Nephron progenitor cell (in vitro differentiated cells): ENCODE measurements at regions not wholly inside any gene's neighbourhood (a gene's known extent, or its start where the extent isn't known, plus 50 kb on each side); places are given as distances from the start of the nearest gene placed in this dataset.

ENCODE experiments used
- DNase-seq: peaks from one replicate; pipeline ENCODE4 v3.0.0; 2021
- H3K27ac Mint-ChIP-seq: 2 replicates; pipeline ENCODE4 v1.8.0; 2021; ENCODE audit warnings: mild to moderate bottlenecking, moderate library complexity, mixed read lengths
- H3K27me3 Mint-ChIP-seq: 2 replicates; pipeline ENCODE4 v1.8.0; 2021; ENCODE audit warnings: mild to moderate bottlenecking, low read depth, mixed read lengths; ENCODE audit not compliant: poor library complexity
- H3K36me3 Mint-ChIP-seq: 2 replicates; pipeline ENCODE4 v1.8.0; 2021; ENCODE audit warnings: low read depth, mixed read lengths
- H3K4me1 Mint-ChIP-seq: 2 replicates; pipeline ENCODE4 v1.8.0; 2021; ENCODE audit warnings: mixed read lengths
- H3K4me3 Mint-ChIP-seq: 2 replicates; pipeline ENCODE4 v1.8.0; 2021; ENCODE audit warnings: mild to moderate bottlenecking, moderate library complexity, mixed read lengths
- H3K9me3 Mint-ChIP-seq: 2 replicates; pipeline ENCODE4 v1.8.0; 2021; ENCODE audit warnings: mild to moderate bottlenecking, moderate library complexity, mixed read lengths
- CTCF ChIP-seq: fragments of 200-600 bp; sonication (generic); IDR thresholded peaks from 2 replicates; pipeline ENCODE4 v1.5.0; 2021; ENCODE audit warnings: antibody characterized with exemption

GRCh38 chr12:94815958-94816357 lies 165.6 kb upstream of the TMCC3 start:
- peak overlapping the region; percentile 53 for H3K4me3 Mint-ChIP-seq
- no peak overlapping the region for H3K27ac Mint-ChIP-seq
- H3K9me3 Mint-ChIP-seq: peaks cover 56% of the 10 kb centered on the region
- H3K36me3 Mint-ChIP-seq: peaks cover 37% of the 10 kb centered on the region
- no peak for TF ChIP-seq CTCF
- DNase-seq: no peak
- peaks cover 6% of the 10 kb centered on the region for H3K4me1 Mint-ChIP-seq
- H3K27me3 Mint-ChIP-seq: peaks cover 3% of the 10 kb centered on the region

DNA sequence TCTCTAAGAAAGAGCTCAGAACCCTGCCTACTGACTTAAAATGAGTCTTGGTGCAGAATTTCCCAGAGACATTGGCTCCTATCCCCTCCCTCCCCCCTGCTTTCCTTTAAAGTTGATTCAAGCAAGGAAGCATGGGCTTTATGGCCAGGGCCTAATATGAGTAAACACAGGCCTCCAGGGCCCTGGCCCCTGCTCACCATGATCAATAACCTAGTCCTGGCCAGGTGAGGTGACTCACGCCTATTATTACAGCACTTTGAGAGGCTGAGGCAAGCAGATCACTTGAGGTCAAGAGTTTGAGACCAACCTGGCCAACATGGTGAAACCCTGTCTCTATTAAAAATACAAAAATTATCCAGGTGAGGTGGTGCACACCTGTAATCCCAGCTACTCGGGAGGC lies 165.1 kb upstream of the TMCC3 start:
- TF ChIP-seq CTCF: no peak

GRCh38 chr12:94813314-94813713 lies 163.0 kb upstream of the TMCC3 start:
- no peak for DNase-seq
- no peak overlapping the region for H3K27ac Mint-ChIP-seq

More for the DNA sequence above, 165.1 kb upstream of the TMCC3 start:
- no peak for DNase-seq
- Mint-ChIP-seq H3K36me3 (peaks cover 41% of the 10 kb centered on the region), H3K27ac (no peak overlapping the region), H3K4me3 (no peak overlapping the region), H3K4me1 (peaks cover 6% of the 10 kb centered on the region), H3K9me3 (peaks cover 56% of the 10 kb centered on the region), H3K27me3 (peaks cover 3% of the 10 kb centered on the region)

GRCh38 chr12:94812345-94812744 lies 162.0 kb upstream of the TMCC3 start:
- Mint-ChIP-seq H3K4me3 (no peak overlapping the region), H3K27ac (no peak overlapping the region), H3K9me3 (peaks cover 67% of the 10 kb centered on the region), H3K27me3 (peaks cover 3% of the 10 kb centered on the region), H3K4me1 (peaks cover 6% of the 10 kb centered on the region), H3K36me3 (peaks cover 48% of the 10 kb centered on the region)
- no peak for TF ChIP-seq CTCF
- DNase-seq: no peak

More at GRCh38 chr12:94813314-94813713, 163.0 kb upstream of the TMCC3 start:
- Mint-ChIP-seq H3K4me3 (no peak overlapping the region), H3K36me3 (peaks cover 48% of the 10 kb centered on the region), H3K9me3 (peaks cover 67% of the 10 kb centered on the region), H3K4me1 (peaks cover 6% of the 10 kb centered on the region), H3K27me3 (peaks cover 3% of the 10 kb centered on the region)
- TF ChIP-seq CTCF: no peak

- peaks cover 3% of the 10 kb centered on the region for H3K27me3 Mint-ChIP-seq
- no peak for DNase-seq
- H3K27ac Mint-ChIP-seq: no peak overlapping the region
- no peak for TF ChIP-seq CTCF
- H3K9me3 Mint-ChIP-seq: peaks cover 67% of the 10 kb centered on the region
- peaks cover 48% of the 10 kb centered on the region for H3K36me3 Mint-ChIP-seq
- peaks cover 6% of the 10 kb centered on the region for H3K4me1 Mint-ChIP-seq
- no peak overlapping the region for H3K4me3 Mint-ChIP-seq
These were observed 161.3 kb upstream of the TMCC3 start for GRCh38 chr12:94811611-94812010.

GRCh38 chr12:94807951-94808350 lies 157.6 kb upstream of the TMCC3 start:
- peaks cover 26% of the 10 kb centered on the region for H3K36me3 Mint-ChIP-seq
- no peaks in the 10 kb centered on the region for H3K27me3 Mint-ChIP-seq
- H3K4me1 Mint-ChIP-seq: no peaks in the 10 kb centered on the region
- H3K4me3 Mint-ChIP-seq: no peak overlapping the region
- H3K27ac Mint-ChIP-seq: no peak overlapping the region
- DNase-seq: no peak
- peaks cover 37% of the 10 kb centered on the region for H3K9me3 Mint-ChIP-seq
- TF ChIP-seq CTCF: no peak
